GM23338 (cell line): ENCODE measurements at regions not wholly inside any gene's neighbourhood (a gene's known extent, or its start where the extent isn't known, plus 50 kb on each side); places are given as distances from the start of the nearest gene placed in this dataset.

Source experiments
- ATAC-seq: fragments of 200-7000 bp; cut with Tn5 transposase; 3 replicates; pipeline ENCODE4 v1.9.1; 2020
- DNase-seq: peaks from one replicate; pipeline ENCODE4 v3.0.0-alpha.2; 2015; ENCODE audit warnings: low spot score
- H2AFZ ChIP-seq: fragments of 200-600 bp; sonication (generic); 2 replicates; pipeline ENCODE4 v1.8.0; 2016; ENCODE audit warnings: antibody characterized with exemption, mild to moderate bottlenecking, moderate library complexity
- H3F3A ChIP-seq: fragments of 200-600 bp; sonication (generic); replicated peaks from 2 replicates; pipeline ENCODE4 v1.8.0; 2017; ENCODE audit warnings: antibody characterized with exemption, mixed run types, low read depth
- H3K27ac ChIP-seq: fragments of 200-600 bp; sonication (generic); 2 replicates; pipeline ENCODE4 v1.6.1; 2016; ENCODE audit warnings: low read depth
- H3K27me3 ChIP-seq: fragments of 200-600 bp; sonication (generic); 2 replicates; pipeline ENCODE4 v1.8.0; 2016; ENCODE audit warnings: mild to moderate bottlenecking, mixed run types, moderate library complexity; ENCODE audit not compliant: insufficient read depth
- H3K36me3 ChIP-seq: fragments of 200-600 bp; sonication (generic); 2 replicates; pipeline ENCODE4 v1.8.0; 2016; ENCODE audit warnings: mild to moderate bottlenecking; ENCODE audit not compliant: insufficient read depth
- H3K4me1 ChIP-seq: fragments of 200-600 bp; sonication (generic); 2 replicates; pipeline ENCODE4 v1.8.0; 2016; ENCODE audit warnings: mild to moderate bottlenecking, moderate library complexity; ENCODE audit not compliant: insufficient read depth
- H3K4me2 ChIP-seq: fragments of 200-600 bp; sonication (generic); 2 replicates; pipeline ENCODE4 v1.7.1; 2017; ENCODE audit warnings: mixed run types
- H3K4me3 ChIP-seq: fragments of 200-600 bp; sonication (generic); 2 replicates; pipeline ENCODE4 v1.6.1; 2016; ENCODE audit warnings: mixed run types
- H3K79me2 ChIP-seq: fragments of 200-600 bp; sonication (generic); replicated peaks from 2 replicates; pipeline ENCODE4 v1.8.0; 2017; ENCODE audit warnings: mild to moderate bottlenecking; ENCODE audit not compliant: insufficient read depth
- H3K9me2 ChIP-seq: fragments of 200-600 bp; sonication (generic); 2 replicates; pipeline ENCODE4 v1.8.0; 2017; ENCODE audit not compliant: insufficient read depth
- H4K20me1 ChIP-seq: fragments of 200-600 bp; sonication (generic); replicated peaks from 2 replicates; pipeline ENCODE4 v1.8.0; 2017; ENCODE audit warnings: mild to moderate bottlenecking; ENCODE audit not compliant: insufficient read depth
- H3K27ac Mint-ChIP-seq: 2 replicates; pipeline ENCODE4 v1.8.0; 2020; ENCODE audit warnings: inconsistent platforms, mild to moderate bottlenecking, moderate library complexity, mixed read lengths
- H3K27me3 Mint-ChIP-seq: 3 replicates; pipeline ENCODE4 v1.8.0; 2022; ENCODE audit warnings: low read depth, mild to moderate bottlenecking, moderate library complexity, mixed read lengths, inconsistent platforms; ENCODE audit not compliant: insufficient read depth, poor library complexity
- H3K36me3 Mint-ChIP-seq: 3 replicates; pipeline ENCODE4 v1.8.0; 2021; ENCODE audit warnings: low read depth, mild to moderate bottlenecking, inconsistent platforms, moderate library complexity, mixed read lengths
- H3K4me1 Mint-ChIP-seq: 3 replicates; pipeline ENCODE4 v1.8.0; 2020; ENCODE audit warnings: mild to moderate bottlenecking, inconsistent platforms, mixed read lengths
- H3K4me3 Mint-ChIP-seq: 3 replicates; pipeline ENCODE4 v1.8.0; 2021; ENCODE audit warnings: moderate library complexity, mild to moderate bottlenecking, inconsistent platforms, mixed read lengths
- H3K9me3 Mint-ChIP-seq: 3 replicates; pipeline ENCODE4 v1.8.0; 2020; ENCODE audit warnings: moderate library complexity, mild to moderate bottlenecking, inconsistent platforms, mixed read lengths
- CREB1 ChIP-seq: fragments of 250-450 bp; sonication (Bioruptor Pico); IDR thresholded peaks from 2 replicates; pipeline ENCODE4 v1.5.0; 2020; ENCODE audit warnings: low read depth, mild to moderate bottlenecking, moderate library complexity
- CTCF ChIP-seq, 2 experiments: fragments of 200-600 bp in 1 of 2; sonication (generic) in 1 of 2; conservative IDR thresholded peaks; 2 replicates each; pipeline versions ENCODE4 v1.5.1 to v1.6.1; 2016 to 2017; ENCODE audit warnings: antibody characterized with exemption in 2 of 2, low read depth in 2 of 2, mild to moderate bottlenecking in 2 of 2, moderate library complexity in 1 of 2
- ETS1 ChIP-seq: IDR thresholded peaks from 2 replicates; pipeline ENCODE4 v1.6.1; 2016; ENCODE audit warnings: antibody characterized with exemption
- EZH2 ChIP-seq: fragments of 200-600 bp; sonication (generic); IDR thresholded peaks from one replicate; pipeline ENCODE4 v1.8.0; 2017; ENCODE audit warnings: antibody characterized with exemption, mild to moderate bottlenecking, low read depth; ENCODE audit not compliant: unreplicated experiment
- EZH2phosphoT487 ChIP-seq: fragments of 200-600 bp; sonication (generic); IDR thresholded peaks from one replicate; pipeline ENCODE4 v1.8.1; 2018; ENCODE audit warnings: antibody characterized with exemption; ENCODE audit not compliant: unreplicated experiment
- JUNB ChIP-seq: IDR thresholded peaks from one replicate; pipeline ENCODE4 v1.6.1; 2016; ENCODE audit warnings: antibody characterized with exemption; ENCODE audit not compliant: unreplicated experiment
- NANOG ChIP-seq: IDR thresholded peaks from 2 replicates; pipeline ENCODE4 v1.6.1; 2016; ENCODE audit warnings: antibody characterized with exemption, borderline replicate concordance
- POLR2AphosphoS5 ChIP-seq: IDR thresholded peaks from 2 replicates; pipeline ENCODE4 v1.6.1; 2016; ENCODE audit warnings: antibody characterized with exemption, low read depth
- REST ChIP-seq: IDR thresholded peaks from one replicate; pipeline ENCODE4 v1.6.1; 2018; ENCODE audit warnings: antibody characterized with exemption; ENCODE audit not compliant: unreplicated experiment
- STAT1 ChIP-seq: IDR thresholded peaks from one replicate; pipeline ENCODE4 v1.6.1; 2016; ENCODE audit warnings: antibody characterized with exemption; ENCODE audit not compliant: unreplicated experiment
- ZNF114 ChIP-seq: fragments of 250-450 bp; sonication (Bioruptor Pico); IDR thresholded peaks from 2 replicates; pipeline ENCODE4 v1.5.0; 2020; ENCODE audit warnings: mild to moderate bottlenecking, moderate library complexity
- ZNF331 ChIP-seq: fragments of 250-450 bp; sonication (Bioruptor Pico); IDR thresholded peaks from 2 replicates; pipeline ENCODE4 v1.5.0; 2020; ENCODE audit warnings: low read depth, mild to moderate bottlenecking, moderate library complexity
- ZNF462 ChIP-seq: fragments of 250-450 bp; sonication (Bioruptor Pico); IDR thresholded peaks from 2 replicates; pipeline ENCODE4 v1.5.0; 2020; ENCODE audit warnings: mild to moderate bottlenecking, moderate library complexity

GRCh38 chr11:43074810-43075209, 237.0 kb upstream of the API5 start:
- H3K36me3 Mint-ChIP-seq: peaks cover 12% of the 10 kb centered on the region; the same call in 1 of the 3 replicates
- no peak overlapping the region for H3K27ac Mint-ChIP-seq
- Histone ChIP-seq H3K4me1 (peaks cover 24% of the 10 kb centered on the region), H3K4me2 (no peak overlapping the region), H3F3A (no peaks in the 10 kb centered on the region), H3K4me3 (no peak overlapping the region), H2AFZ (no peak overlapping the region), H3K9me2 (no peaks in the 10 kb centered on the region), H4K20me1 (no peaks in the 10 kb centered on the region), H3K79me2 (no peaks in the 10 kb centered on the region), H3K27me3 (no peaks in the 10 kb centered on the region), H3K27ac (no peak overlapping the region), H3K36me3 (no peaks in the 10 kb centered on the region)
- peaks cover 2% of the 10 kb centered on the region for H3K27me3 Mint-ChIP-seq
- H3K4me1 Mint-ChIP-seq: peaks cover 4% of the 10 kb centered on the region; the same call in 1 of the 3 replicates
- H3K9me3 Mint-ChIP-seq: peaks cover 91% of the 10 kb centered on the region
- no peak overlapping the region for H3K4me3 Mint-ChIP-seq
- DNase-seq: no peak
- TF ChIP-seq JUNB (no peak), ZNF114 (CRISPR knock-in tag) (no peak), EZH2 (no peak), STAT1 (no peak), REST (no peak), ZNF462 (CRISPR knock-in tag) (no peak), EZH2phosphoT487 (no peak), CREB1 (CRISPR knock-in tag) (no peak), NANOG (no peak), ZNF331 (CRISPR knock-in tag) (no peak), ETS1 (no peak), CTCF (conservative IDR thresholded peaks at IDR 0.05; ENCODE audit: low read depth in 2 of 2) (no peak), POLR2AphosphoS5 (no peak)
- ATAC-seq: no peak
